ENCODE measurements at regions not wholly inside any gene's neighbourhood (a gene's known extent, or its start where the extent isn't known, plus 50 kb on each side); places are given as distances from the start of the nearest gene placed in this dataset.

GRCh38 chr13:106344342-106344741 lies 191.1 kb downstream of the EFNB2 start:
- no peak overlapping the region for H3K4me2 ChIP-seq
- DNase-seq (ENCODE audit: low spot score) (no peak), ATAC-seq (no peak)
- Mint-ChIP-seq H3K4me3 (no peak overlapping the region), H3K27me3 (ENCODE audit: insufficient read depth, low read depth, poor library complexity) (peaks cover 11% of the 10 kb centered on the region), H3K9me3 (peaks cover 20% of the 10 kb centered on the region), H3K4me1 (peaks cover 23% of the 10 kb centered on the region), H3K36me3 (ENCODE audit: low read depth) (peaks cover 14% of the 10 kb centered on the region), H3K27ac (no peak overlapping the region)
- TF ChIP-seq ZNF331 (CRISPR knock-in tag; IDR thresholded peaks at IDR 0.05; ENCODE audit: low read depth) (no peak), NANOG (IDR thresholded peaks at IDR 0.05; ENCODE audit: borderline replicate concordance) (no peak), POLR2AphosphoS5 (IDR thresholded peaks at IDR 0.05; ENCODE audit: low read depth) (no peak), JUNB (IDR thresholded peaks at IDR 0.05; ENCODE audit: unreplicated experiment) (no peak), CREB1 (CRISPR knock-in tag; IDR thresholded peaks at IDR 0.05; ENCODE audit: low read depth) (no peak), ZNF462 (CRISPR knock-in tag; IDR thresholded peaks at IDR 0.05) (no peak), EZH2 (IDR thresholded peaks at IDR 0.05; ENCODE audit: low read depth, unreplicated experiment) (no peak), CTCF (conservative IDR thresholded peaks at IDR 0.05; ENCODE audit: low read depth in 2 of 2) (no peak), STAT1 (IDR thresholded peaks at IDR 0.05; ENCODE audit: unreplicated experiment) (no peak), ETS1 (IDR thresholded peaks at IDR 0.05) (no peak), REST (IDR thresholded peaks at IDR 0.05; ENCODE audit: unreplicated experiment) (no peak), ZNF114 (CRISPR knock-in tag; IDR thresholded peaks at IDR 0.05) (no peak), EZH2phosphoT487 (IDR thresholded peaks at IDR 0.05; ENCODE audit: unreplicated experiment) (no peak)
- H3K4me1 ChIP-seq (ENCODE audit: insufficient read depth): peaks cover 30% of the 10 kb centered on the region
- no peaks in the 10 kb centered on the region for H3K79me2 ChIP-seq (replicated peaks; ENCODE audit: insufficient read depth)
- no peaks in the 10 kb centered on the region for H4K20me1 ChIP-seq (replicated peaks; ENCODE audit: insufficient read depth)
- H2AFZ ChIP-seq: 0 out of 2 replicates have a peak overlapping the region, but pooled peaks have one; percentile 28
- no peak overlapping the region for H3K4me3 ChIP-seq
- peaks cover 8% of the 10 kb centered on the region for H3K36me3 ChIP-seq (ENCODE audit: insufficient read depth)
- H3K27ac ChIP-seq (ENCODE audit: low read depth): no peak overlapping the region
- H3F3A ChIP-seq (replicated peaks; ENCODE audit: low read depth): no peaks in the 10 kb centered on the region
- H3K9me2 ChIP-seq (ENCODE audit: insufficient read depth): no peaks in the 10 kb centered on the region
- H3K27me3 ChIP-seq (ENCODE audit: insufficient read depth): peaks cover 5% of the 10 kb centered on the region; the same call in 1 of the 2 replicates

Data from GM23338 (cell line).